ENCODE measurements at regions not wholly inside any gene's neighbourhood (a gene's known extent, or its start where the extent isn't known, plus 50 kb on each side); places are given as distances from the start of the nearest gene placed in this dataset.

- H3K4me1 Mint-ChIP-seq (ENCODE audit: low read depth): no peaks in the 10 kb centered on the region
- DNase-seq (no peak), ATAC-seq (no peak)
- no peaks in the 10 kb centered on the region for H3K27me3 Mint-ChIP-seq (ENCODE audit: low read depth)
- no peak overlapping the region for H3K4me3 Mint-ChIP-seq
- peaks cover 5% of the 10 kb centered on the region for H3K9me3 Mint-ChIP-seq
- H3K36me3 Mint-ChIP-seq (ENCODE audit: insufficient read depth): no peaks in the 10 kb centered on the region
Measured at GRCh38 chr16:6103561-6103960, 1006.0 kb upstream of the EEF2KMT start.

DNA sequence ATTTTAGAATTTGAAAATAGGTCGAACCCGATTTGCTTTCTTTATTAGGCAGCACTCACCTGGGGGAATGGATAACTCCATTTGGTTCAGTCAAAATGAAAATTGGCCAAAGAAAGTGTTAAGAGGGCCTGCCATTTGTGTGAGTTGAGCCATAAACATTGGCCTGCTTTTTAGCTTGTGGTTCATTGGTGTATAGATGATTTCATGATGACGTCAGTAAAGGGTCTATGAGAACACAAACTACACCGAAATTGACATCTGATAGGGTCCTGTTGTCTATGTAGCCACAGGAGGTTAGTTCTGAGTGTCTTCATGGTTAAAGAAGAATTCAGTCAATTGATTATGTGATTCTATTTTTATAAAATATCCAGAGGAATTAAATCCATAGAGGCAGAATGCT is 1001.5 kb upstream of the EEF2KMT start:
- no peaks in the 10 kb centered on the region for H3K9me3 Mint-ChIP-seq
- DNase-seq: no peak

DNA sequence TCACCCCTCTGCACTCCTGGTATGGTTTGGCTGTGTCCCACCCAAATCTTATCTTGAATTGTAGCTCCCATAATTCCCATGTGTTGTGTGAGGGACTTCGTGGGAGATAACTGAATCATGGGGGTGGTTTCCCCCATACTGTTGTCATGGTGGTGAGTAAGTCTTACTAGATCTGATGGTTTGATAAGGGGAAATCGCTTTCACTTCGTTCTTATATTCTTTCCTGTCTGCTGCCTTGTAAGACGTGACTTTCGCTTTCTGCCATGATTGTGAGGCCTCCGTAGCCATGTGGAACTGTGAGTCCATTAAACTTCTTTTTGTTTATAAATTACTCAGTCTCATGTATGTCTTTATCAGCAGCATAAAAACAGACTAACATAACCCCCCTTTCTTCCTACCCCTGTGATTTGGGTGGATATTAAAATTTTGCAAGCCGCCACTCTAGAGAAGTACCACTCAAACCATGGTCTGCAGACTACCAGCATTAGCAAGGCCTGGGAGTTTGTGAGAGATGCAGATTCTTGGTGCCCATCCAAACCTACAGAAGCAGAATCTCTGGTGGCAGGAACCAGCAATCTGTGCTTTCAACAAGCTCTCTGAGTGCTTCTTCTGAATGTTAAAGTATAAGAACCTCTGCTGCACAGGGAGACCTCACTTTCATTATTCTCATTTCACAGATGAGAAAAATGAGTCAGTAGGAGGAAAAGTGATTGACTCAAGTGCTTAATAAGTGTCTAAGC is 999.5 kb upstream of the EEF2KMT start:
- H3K36me3 Mint-ChIP-seq (ENCODE audit: insufficient read depth): no peaks in the 10 kb centered on the region
- no peak for ATAC-seq
- H3K9me3 Mint-ChIP-seq: no peaks in the 10 kb centered on the region
- no peaks in the 10 kb centered on the region for H3K4me1 Mint-ChIP-seq (ENCODE audit: low read depth)
- H3K4me3 Mint-ChIP-seq: no peak overlapping the region
- no peaks in the 10 kb centered on the region for H3K27me3 Mint-ChIP-seq (ENCODE audit: low read depth)
- no peak for DNase-seq

More for the DNA sequence above, 1001.5 kb upstream of the EEF2KMT start:
- H3K4me1 Mint-ChIP-seq (ENCODE audit: low read depth): no peaks in the 10 kb centered on the region
- H3K36me3 Mint-ChIP-seq (ENCODE audit: insufficient read depth): no peaks in the 10 kb centered on the region
- no peak for ATAC-seq
- no peak overlapping the region for H3K4me3 Mint-ChIP-seq
- H3K27me3 Mint-ChIP-seq (ENCODE audit: low read depth): no peaks in the 10 kb centered on the region

DNA sequence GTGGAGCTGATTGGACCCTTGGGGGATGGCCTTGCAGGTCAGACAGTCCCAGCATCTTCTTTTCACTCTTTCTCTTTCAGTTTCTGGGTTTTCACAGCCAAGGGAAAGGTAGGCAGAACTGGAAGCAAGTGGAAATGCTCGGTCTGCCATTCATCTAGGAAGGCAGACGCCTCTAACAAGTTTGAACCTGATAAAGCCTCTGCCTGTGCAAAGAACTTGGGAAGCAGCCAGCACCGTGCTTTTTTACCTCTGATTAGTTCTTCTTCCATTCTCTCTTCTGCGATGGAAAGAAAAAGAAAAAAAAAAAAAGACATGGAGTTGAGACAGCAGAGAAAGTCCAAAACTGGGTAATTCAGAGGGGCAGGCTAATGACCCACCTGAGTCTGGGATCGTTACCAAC is 997.8 kb upstream of the EEF2KMT start:
- H3K36me3 Mint-ChIP-seq (ENCODE audit: insufficient read depth): no peaks in the 10 kb centered on the region
- peaks cover 7% of the 10 kb centered on the region for H3K9me3 Mint-ChIP-seq
- DNase-seq (no peak), ATAC-seq (no peak)
- no peaks in the 10 kb centered on the region for H3K27me3 Mint-ChIP-seq (ENCODE audit: low read depth)
- H3K4me3 Mint-ChIP-seq: no peak overlapping the region
- no peaks in the 10 kb centered on the region for H3K4me1 Mint-ChIP-seq (ENCODE audit: low read depth)

GRCh38 chr16:6091021-6091420 is 993.4 kb upstream of the EEF2KMT start:
- ATAC-seq: no peak
- H3K9me3 Mint-ChIP-seq: peaks cover 18% of the 10 kb centered on the region

DNA sequence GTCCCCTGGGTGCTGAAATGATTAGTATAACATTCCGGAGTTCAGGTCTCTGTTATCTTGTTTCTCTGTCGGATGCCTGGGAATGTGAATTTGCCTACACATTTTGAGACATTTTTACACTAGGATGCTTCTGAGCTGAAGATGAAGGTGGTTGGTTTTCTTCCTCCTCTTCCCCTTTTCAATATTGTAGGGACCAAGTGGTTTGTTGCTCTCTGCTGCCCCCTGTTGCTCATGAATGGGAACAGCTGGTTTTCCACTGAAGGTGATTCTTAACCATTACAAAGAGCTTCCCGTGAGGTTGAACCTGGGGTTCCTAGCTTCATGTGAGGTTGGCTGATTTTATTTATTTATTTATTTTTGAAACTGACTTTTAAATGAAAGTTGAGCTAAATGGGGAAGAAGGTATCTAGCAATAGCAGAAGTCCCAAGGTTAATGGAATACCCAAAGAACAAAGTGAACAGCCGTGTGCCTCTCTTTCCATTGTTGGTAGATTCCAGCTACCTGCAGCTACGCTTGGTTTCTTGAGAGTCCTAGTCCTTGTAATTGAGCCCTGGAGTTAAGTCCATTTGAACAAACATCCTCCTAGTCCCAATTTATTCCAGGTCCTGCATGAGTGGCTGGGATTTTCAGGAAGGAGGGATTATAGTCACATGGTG is 983.9 kb upstream of the EEF2KMT start:
- peaks cover 9% of the 10 kb centered on the region for H3K9me3 Mint-ChIP-seq
- H3K27me3 Mint-ChIP-seq (ENCODE audit: low read depth): no peaks in the 10 kb centered on the region
- no peaks in the 10 kb centered on the region for H3K4me1 Mint-ChIP-seq (ENCODE audit: low read depth)
- ATAC-seq: no peak
- no peak overlapping the region for H3K4me3 Mint-ChIP-seq
- H3K36me3 Mint-ChIP-seq (ENCODE audit: insufficient read depth): no peaks in the 10 kb centered on the region
- DNase-seq: no peak

More at GRCh38 chr16:6091021-6091420, 993.4 kb upstream of the EEF2KMT start:
- Mint-ChIP-seq H3K36me3 (ENCODE audit: insufficient read depth) (no peaks in the 10 kb centered on the region), H3K27me3 (ENCODE audit: low read depth) (peaks cover 2% of the 10 kb centered on the region), H3K4me1 (ENCODE audit: low read depth) (no peaks in the 10 kb centered on the region), H3K4me3 (no peak overlapping the region)
- no peak for DNase-seq

DNA sequence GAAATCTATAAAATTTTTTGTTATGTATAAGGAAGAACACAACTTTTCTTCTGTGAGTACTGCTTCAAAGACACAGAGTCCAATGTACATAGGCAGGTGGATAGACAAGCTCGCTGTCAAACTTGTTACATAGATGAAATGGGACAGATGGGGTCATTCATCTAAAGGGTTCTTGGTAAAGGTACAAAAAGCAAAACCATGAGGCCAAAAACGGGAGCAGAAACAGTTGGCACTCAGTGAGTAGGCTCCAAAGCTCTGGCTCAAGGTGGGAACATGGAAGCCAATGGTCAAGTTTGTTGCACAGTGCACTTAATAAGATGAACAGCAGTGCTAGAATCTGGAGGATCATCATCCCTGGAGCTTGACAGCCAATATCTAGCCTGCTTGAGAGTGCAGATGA is 979.0 kb upstream of the EEF2KMT start:
- Mint-ChIP-seq H3K9me3 (peaks cover 10% of the 10 kb centered on the region), H3K4me3 (no peak overlapping the region), H3K4me1 (ENCODE audit: low read depth) (no peaks in the 10 kb centered on the region), H3K36me3 (ENCODE audit: insufficient read depth) (no peaks in the 10 kb centered on the region), H3K27me3 (ENCODE audit: low read depth) (no peaks in the 10 kb centered on the region)
- ATAC-seq: no peak
- no peak for DNase-seq

DNA sequence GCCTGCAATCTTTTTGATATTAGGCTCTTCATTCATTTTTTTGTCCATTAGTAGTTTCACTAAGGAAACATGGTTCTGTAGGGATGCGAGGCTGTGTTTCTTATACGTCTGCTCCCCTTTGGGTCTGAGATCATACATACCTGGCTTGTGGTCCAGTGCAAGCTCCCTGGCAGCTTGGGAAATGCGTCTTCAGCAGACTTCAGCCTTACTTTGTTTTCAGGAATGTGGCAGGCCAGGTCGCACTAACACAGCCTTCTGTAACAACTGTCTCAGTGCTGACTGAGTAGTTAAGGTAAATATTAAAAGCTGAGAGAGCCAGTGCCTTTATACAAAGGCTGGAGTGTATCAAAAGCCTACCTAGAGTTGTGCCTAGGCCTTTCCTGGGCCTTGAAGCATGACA is 970.5 kb upstream of the EEF2KMT start:
- no peak overlapping the region for H3K4me3 Mint-ChIP-seq
- H3K36me3 Mint-ChIP-seq (ENCODE audit: insufficient read depth): no peaks in the 10 kb centered on the region
- DNase-seq (no peak), ATAC-seq (no peak)
- no peaks in the 10 kb centered on the region for H3K27me3 Mint-ChIP-seq (ENCODE audit: low read depth)
- H3K4me1 Mint-ChIP-seq (ENCODE audit: low read depth): no peaks in the 10 kb centered on the region
- H3K9me3 Mint-ChIP-seq: peaks cover 17% of the 10 kb centered on the region

DNA sequence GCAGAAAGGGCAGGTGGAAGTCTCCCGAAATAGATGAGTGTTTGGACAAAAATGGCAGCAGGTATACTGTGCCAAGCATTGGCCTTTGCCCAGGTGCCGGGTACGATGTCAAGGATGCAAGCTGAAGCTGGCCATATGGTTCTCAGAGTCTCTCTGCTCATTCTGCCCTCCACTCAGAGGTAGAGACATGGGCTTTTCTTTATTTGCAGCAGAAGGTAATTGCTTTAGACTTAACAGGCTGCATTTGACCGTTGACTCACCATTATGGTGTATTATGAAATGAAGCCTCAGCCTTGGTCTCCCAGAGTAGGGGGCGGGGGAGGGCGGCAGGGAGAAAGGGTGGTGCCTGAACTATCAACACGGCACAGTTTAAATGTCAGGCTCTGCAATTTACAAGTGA is 969.1 kb upstream of the EEF2KMT start:
- no peak for DNase-seq
- no peaks in the 10 kb centered on the region for H3K36me3 Mint-ChIP-seq (ENCODE audit: insufficient read depth)
- no peaks in the 10 kb centered on the region for H3K27me3 Mint-ChIP-seq (ENCODE audit: low read depth)
- no peaks in the 10 kb centered on the region for H3K4me1 Mint-ChIP-seq (ENCODE audit: low read depth)
- H3K4me3 Mint-ChIP-seq: no peak overlapping the region
- H3K9me3 Mint-ChIP-seq: peaks cover 11% of the 10 kb centered on the region
- no peak for ATAC-seq

DNA sequence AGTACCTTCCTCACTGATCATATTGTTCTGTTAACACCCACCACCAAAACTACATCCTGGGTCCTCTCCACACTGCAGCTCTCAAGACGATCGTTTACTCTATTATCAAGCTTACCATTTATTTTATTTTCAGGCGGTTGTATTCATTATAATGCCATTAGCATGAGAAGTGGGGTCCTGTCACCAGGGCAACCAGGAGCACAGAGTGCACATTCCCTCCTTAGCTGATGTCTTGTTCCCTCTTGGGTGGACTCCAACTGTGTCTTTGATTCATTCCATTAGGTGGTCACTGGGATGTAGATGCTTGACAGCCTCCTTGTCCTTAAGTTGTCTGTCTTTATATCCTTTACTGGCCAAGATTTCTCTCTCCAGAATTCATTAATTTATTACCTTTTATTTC is 965.9 kb upstream of the EEF2KMT start:
- H3K36me3 Mint-ChIP-seq (ENCODE audit: insufficient read depth): no peaks in the 10 kb centered on the region
- ATAC-seq (no peak), DNase-seq (no peak)
- H3K9me3 Mint-ChIP-seq: peaks cover 6% of the 10 kb centered on the region
- no peaks in the 10 kb centered on the region for H3K4me1 Mint-ChIP-seq (ENCODE audit: low read depth)
- no peaks in the 10 kb centered on the region for H3K27me3 Mint-ChIP-seq (ENCODE audit: low read depth)
- no peak overlapping the region for H3K4me3 Mint-ChIP-seq

DNA sequence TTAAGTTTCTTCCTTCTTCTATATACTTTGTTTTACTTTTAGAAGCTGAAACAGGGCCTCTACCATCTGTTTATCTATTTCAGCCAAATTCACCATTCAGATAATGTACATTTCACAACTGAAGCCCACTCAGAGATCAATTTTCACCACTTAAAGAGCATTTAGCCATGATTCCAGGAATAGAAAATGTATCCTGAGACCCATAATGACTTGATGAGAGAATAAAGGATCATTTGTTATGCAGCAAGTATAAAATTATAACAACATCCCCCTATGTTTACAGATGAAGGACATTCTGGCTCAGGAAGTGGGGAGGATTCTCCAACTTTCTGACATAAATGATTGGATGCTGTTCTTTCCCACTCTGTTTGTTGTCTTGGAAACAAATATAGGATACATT is 962.1 kb upstream of the EEF2KMT start:
- no peaks in the 10 kb centered on the region for H3K4me1 Mint-ChIP-seq (ENCODE audit: low read depth)
- H3K36me3 Mint-ChIP-seq (ENCODE audit: insufficient read depth): no peaks in the 10 kb centered on the region
- H3K9me3 Mint-ChIP-seq: no peaks in the 10 kb centered on the region
- DNase-seq (no peak), ATAC-seq (no peak)
- H3K4me3 Mint-ChIP-seq: no peak overlapping the region
- H3K27me3 Mint-ChIP-seq (ENCODE audit: low read depth): no peaks in the 10 kb centered on the region

DNA sequence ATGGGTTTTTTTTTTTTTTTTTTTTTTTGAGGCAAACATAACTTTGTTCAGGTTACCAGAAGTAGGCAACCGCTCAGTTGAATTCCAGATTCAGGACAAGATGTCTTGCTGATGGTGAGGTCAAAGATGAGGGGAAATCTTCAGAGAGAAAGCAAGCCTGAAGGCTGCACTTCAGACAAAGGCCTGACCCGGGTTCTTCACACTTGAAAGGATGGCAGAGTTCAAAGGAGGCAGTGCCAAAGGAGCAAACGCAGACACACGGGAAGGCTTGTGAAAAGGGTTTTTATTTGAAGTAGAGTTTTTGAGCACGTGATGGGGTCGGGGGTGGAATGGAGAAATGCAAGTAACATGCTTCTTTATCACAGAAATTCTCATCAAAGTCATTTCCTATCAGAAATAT is 960.2 kb upstream of the EEF2KMT start:
- H3K9me3 Mint-ChIP-seq: peaks cover 4% of the 10 kb centered on the region
- no peak overlapping the region for H3K4me3 Mint-ChIP-seq
- no peaks in the 10 kb centered on the region for H3K4me1 Mint-ChIP-seq (ENCODE audit: low read depth)
- DNase-seq (no peak), ATAC-seq (no peak)
- H3K36me3 Mint-ChIP-seq (ENCODE audit: insufficient read depth): no peaks in the 10 kb centered on the region
- H3K27me3 Mint-ChIP-seq (ENCODE audit: low read depth): no peaks in the 10 kb centered on the region

- no peak for DNase-seq
- Mint-ChIP-seq H3K27me3 (ENCODE audit: low read depth) (no peaks in the 10 kb centered on the region), H3K36me3 (ENCODE audit: insufficient read depth) (no peaks in the 10 kb centered on the region), H3K4me3 (no peak overlapping the region), H3K4me1 (ENCODE audit: low read depth) (no peaks in the 10 kb centered on the region), H3K9me3 (peaks cover 13% of the 10 kb centered on the region)
- ATAC-seq: no peak
Measured at GRCh38 chr16:6048017-6048416, 950.4 kb upstream of the EEF2KMT start.

DNA sequence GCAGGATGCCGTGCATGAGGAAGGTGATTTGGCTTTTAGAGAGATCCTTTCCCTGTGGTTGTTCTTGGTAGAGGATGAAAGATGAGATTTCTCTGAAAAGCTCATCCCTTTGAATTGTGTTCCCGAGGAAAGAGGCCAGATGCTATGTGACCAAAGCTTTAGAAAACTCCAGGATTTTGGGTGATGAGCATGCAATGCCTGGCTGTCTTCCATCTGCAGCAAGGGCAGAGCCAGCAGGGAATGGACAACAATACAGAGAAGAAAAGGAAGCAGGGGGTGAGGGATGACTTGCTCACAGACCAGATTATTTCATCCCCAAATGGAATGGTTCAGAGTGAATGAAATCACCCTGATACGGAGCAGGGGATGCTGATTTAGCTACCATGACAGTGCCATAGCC is 949.7 kb upstream of the EEF2KMT start:
- Mint-ChIP-seq H3K4me1 (ENCODE audit: low read depth) (no peaks in the 10 kb centered on the region), H3K4me3 (no peak overlapping the region), H3K27me3 (ENCODE audit: low read depth) (no peaks in the 10 kb centered on the region), H3K9me3 (peaks cover 16% of the 10 kb centered on the region), H3K36me3 (ENCODE audit: insufficient read depth) (no peaks in the 10 kb centered on the region)
- no peak for DNase-seq
- ATAC-seq: no peak

DNA sequence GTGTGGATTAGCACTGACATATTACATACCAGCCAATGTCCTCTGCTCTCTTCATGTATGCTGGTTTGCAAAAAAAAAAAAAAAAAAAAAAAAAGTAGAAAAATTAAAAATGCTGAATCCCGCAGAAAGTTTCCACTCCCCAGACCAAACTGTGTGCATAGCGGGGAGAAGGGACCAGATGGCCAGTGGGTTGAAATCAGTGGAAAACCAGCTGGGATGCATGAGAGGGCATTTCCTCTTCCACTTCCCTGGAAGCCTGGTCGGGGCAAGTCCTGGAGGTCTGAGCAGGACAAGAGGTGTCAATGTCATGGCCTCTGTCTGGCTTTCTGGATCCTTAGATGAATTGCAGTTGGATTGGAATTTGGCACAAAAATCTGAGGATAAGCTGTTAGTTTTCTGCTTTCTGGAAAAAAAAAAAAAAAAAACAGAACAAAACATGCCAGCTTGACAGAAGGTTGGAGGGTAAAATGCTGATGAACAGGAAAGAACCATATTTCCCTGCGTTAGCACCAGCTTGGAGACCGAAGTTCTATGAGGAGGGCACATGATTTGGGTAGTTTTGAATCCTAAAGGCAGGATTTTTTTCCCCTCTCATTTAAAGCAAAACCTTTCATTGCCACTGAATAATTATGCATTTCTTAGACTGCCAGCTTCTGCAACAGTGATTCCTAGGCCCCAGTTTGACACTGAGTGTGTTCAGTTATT is 941.5 kb upstream of the EEF2KMT start:
- ATAC-seq (no peak), DNase-seq (no peak)
- no peak overlapping the region for H3K4me3 Mint-ChIP-seq
- no peaks in the 10 kb centered on the region for H3K27me3 Mint-ChIP-seq (ENCODE audit: low read depth)
- peaks cover 5% of the 10 kb centered on the region for H3K9me3 Mint-ChIP-seq
- H3K4me1 Mint-ChIP-seq (ENCODE audit: low read depth): no peaks in the 10 kb centered on the region
- H3K36me3 Mint-ChIP-seq (ENCODE audit: insufficient read depth): no peaks in the 10 kb centered on the region
